Testis (tissue), 2 donors: ENCODE measurements at regions not wholly inside any gene's neighbourhood (a gene's known extent, or its start where the extent isn't known, plus 50 kb on each side); places are given as distances from the start of the nearest gene placed in this dataset.

Source experiments
- DNase-seq: peaks from one replicate; pipeline ENCODE4 v3.0.0-alpha.2; 2019
- H3K27ac ChIP-seq, 2 donors: fragments of 200-600 bp; sonication (generic); one replicate each; pipeline ENCODE4 v1.5.1; 2019
- H3K27me3 ChIP-seq: fragments of 200-600 bp; sonication (generic); one replicate; pipeline ENCODE4 v1.5.1; 2019
- H3K36me3 ChIP-seq: fragments of 200-600 bp; sonication (generic); one replicate; pipeline ENCODE4 v1.5.1; 2017; ENCODE audit warnings: low read depth; ENCODE audit errors: missing control alignments
- H3K4me1 ChIP-seq: fragments of 200-600 bp; sonication (generic); one replicate; pipeline ENCODE4 v1.5.1; 2019
- H3K4me3 ChIP-seq, 2 donors: fragments of 200-600 bp; sonication (generic); one replicate each; pipeline ENCODE4 v1.5.1; 2017 to 2019
- H3K9me3 ChIP-seq: fragments of 200-600 bp; sonication (generic); one replicate; pipeline ENCODE4 v1.5.1; 2017
- POLR2A ChIP-seq: fragments of 450-650 bp; IDR thresholded peaks from one replicate; pipeline ENCODE4 v1.6.1; 2017; ENCODE audit warnings: antibody characterized with exemption, mild to moderate bottlenecking, moderate library complexity
- WGBS, 2 donors: methylation state at CpG; one replicate each; pipeline ENCODE4 v1.1.5; 2018; 5-methylcytosine and 5-hydroxymethylcytosine counted together
- intact Hi-C: fragments of 100-400 bp; cut with DNase I; formaldehyde crosslinking; loops from one replicate; pipeline ENCODE4 v1.15.1; 2023; ENCODE audit warnings: low total_unique reads
- TF ChIP-seq, protein P1 (sequence below), 3 experiments: fragments of 450-650 bp in 2 of 3; fragments of 200-600 bp in 1 of 3; sonication (generic) in 1 of 3; IDR thresholded peaks; one replicate each; pipeline ENCODE4 v1.5.1; 2016 to 2019; ENCODE audit warnings: antibody characterized with exemption in 3 of 3, mild to moderate bottlenecking in 2 of 3, moderate library complexity in 1 of 3

DNA sequence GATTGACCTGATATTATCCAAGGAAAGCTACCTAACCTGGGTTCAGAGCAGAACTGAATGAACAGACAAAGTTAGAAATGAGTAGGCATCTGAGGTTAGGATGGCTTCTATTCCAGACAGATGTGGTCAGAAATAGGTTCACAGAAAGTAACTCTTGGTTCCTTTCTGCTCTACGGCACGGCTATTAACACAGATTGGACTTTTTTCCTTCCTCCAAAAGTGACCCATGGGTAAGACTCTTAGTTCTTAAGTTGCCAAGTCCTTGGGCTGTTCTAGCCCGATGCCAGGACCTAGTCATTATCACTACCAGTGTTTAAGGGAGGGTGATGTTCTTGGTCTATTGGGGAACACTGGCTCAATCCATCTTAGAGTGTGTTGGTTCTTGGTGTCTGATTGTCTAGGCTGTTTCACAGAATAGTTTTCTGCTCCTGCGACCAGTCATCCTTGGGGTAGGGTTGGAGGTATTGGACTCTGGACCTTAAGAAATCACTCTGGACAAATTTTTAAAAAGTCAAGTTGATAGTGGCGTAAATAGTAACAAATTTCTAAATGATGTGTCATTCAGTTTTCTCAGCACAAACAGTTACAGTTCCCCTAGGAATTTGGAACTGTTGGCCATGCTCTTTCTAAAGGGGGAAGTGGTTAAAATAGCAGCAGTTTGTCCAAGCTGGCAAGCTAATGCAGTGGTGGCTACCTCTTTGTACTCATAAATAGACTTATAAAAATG, 60.1 kb upstream of the MYCBP2 start:
- TF ChIP-seq POLR2A: no peak
- TF ChIP-seq, protein P1, sequence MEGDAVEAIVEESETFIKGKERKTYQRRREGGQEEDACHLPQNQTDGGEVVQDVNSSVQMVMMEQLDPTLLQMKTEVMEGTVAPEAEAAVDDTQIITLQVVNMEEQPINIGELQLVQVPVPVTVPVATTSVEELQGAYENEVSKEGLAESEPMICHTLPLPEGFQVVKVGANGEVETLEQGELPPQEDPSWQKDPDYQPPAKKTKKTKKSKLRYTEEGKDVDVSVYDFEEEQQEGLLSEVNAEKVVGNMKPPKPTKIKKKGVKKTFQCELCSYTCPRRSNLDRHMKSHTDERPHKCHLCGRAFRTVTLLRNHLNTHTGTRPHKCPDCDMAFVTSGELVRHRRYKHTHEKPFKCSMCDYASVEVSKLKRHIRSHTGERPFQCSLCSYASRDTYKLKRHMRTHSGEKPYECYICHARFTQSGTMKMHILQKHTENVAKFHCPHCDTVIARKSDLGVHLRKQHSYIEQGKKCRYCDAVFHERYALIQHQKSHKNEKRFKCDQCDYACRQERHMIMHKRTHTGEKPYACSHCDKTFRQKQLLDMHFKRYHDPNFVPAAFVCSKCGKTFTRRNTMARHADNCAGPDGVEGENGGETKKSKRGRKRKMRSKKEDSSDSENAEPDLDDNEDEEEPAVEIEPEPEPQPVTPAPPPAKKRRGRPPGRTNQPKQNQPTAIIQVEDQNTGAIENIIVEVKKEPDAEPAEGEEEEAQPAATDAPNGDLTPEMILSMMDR (IDR thresholded peaks at IDR 0.05): no peak
- Histone ChIP-seq H3K27me3 (no peaks in the 10 kb centered on the region), H3K36me3 (no peaks in the 10 kb centered on the region), H3K27ac (peak overlapping the region in 1 of 2 donors; percentile 52), H3K4me3 (no peak overlapping the region), H3K9me3 (no peaks in the 10 kb centered on the region), H3K4me1 (no peaks in the 10 kb centered on the region)
- intact Hi-C loops: no loop called here
- no peak for DNase-seq
- 45 to 52% methylated on average over 5 of the region's 5 CpGs for WGBS, 2 donors

DNA sequence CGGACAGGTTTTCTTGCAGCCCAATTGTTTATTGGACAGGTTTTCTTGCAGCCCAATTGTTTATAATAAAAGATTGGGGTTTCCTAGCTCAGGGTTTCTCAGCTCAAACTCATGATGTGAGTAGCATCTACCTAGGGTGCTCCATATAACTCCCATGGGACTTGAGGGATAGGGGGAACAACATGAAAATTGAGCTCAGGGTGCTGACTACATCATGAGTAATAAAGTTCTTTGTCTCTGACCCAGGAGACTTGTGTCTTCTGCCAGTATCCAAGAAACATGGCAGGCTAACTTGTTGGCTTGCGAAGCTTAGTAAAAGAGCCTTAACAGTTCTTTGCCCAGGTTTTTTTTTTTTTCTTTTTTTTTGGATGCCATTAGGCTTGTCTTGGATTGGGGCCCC, 59.2 kb upstream of the MYCBP2 start:
- Histone ChIP-seq H3K4me1 (no peaks in the 10 kb centered on the region), H3K27me3 (no peaks in the 10 kb centered on the region), H3K4me3 (no peak overlapping the region), H3K36me3 (no peaks in the 10 kb centered on the region), H3K9me3 (no peaks in the 10 kb centered on the region), H3K27ac (no peak overlapping the region)
- intact Hi-C loops: no loop called here
- WGBS, 2 donors: 34 to 60% methylated on average over 2 of the region's 2 CpGs
- no peak for DNase-seq
- no peak for TF ChIP-seq POLR2A
- TF ChIP-seq, protein P1 (IDR thresholded peaks at IDR 0.05): no peak

DNA sequence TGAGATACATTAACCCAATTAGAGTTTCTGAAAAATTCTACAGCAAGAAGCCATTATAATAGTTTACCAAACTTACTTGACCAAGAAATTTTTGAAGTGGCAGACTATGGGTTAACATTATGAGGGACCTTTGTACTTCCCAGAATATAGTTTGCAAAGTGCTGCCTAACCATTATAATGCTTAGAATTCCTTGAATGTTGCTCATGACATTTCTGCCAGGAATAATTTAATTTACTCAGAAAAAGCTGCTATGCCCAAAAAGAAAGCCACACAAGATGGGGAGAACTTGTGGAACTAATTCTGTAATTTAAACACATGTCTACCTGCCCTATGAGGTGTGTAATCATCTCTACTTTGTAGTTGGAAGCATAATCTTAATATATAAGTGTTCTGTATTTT, 58.1 kb upstream of the MYCBP2 start:
- Histone ChIP-seq H3K9me3 (no peaks in the 10 kb centered on the region), H3K27ac (no peak overlapping the region), H3K36me3 (no peaks in the 10 kb centered on the region), H3K4me1 (no peaks in the 10 kb centered on the region), H3K4me3 (no peak overlapping the region), H3K27me3 (no peaks in the 10 kb centered on the region)
- intact Hi-C loops: no loop called here
- no peak for DNase-seq
- no peak for TF ChIP-seq POLR2A
- TF ChIP-seq, protein P1 (IDR thresholded peaks at IDR 0.05): no peak

DNA sequence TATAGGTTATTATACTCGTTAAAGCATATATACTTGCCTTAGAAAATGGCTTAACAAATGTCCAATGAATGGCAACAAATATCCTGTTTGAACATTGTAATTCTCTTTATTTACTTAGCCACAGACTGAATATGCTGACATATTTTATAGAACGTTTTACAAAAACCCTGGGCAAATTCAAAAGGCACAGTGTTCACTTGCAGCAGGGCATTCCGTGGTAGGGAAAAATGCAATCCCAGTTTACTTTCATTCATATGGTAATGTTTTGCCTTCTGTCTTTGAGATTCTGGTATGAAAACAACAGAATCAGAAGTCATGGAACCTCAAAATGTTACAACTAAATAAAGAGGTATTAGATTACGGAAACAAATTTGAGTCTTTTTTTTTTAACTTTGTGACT, 56.2 kb upstream of the MYCBP2 start:
- H3K4me3 ChIP-seq: no peak overlapping the region
- H3K36me3 ChIP-seq: no peaks in the 10 kb centered on the region
- H3K27ac ChIP-seq: no peak overlapping the region
- TF ChIP-seq, protein P1 (IDR thresholded peaks at IDR 0.05): no peak
- TF ChIP-seq POLR2A: no peak
- DNase-seq: no peak
- H3K27me3 ChIP-seq: no peaks in the 10 kb centered on the region
- no peaks in the 10 kb centered on the region for H3K4me1 ChIP-seq
- WGBS, 2 donors: 79% methylated on average over 4 of the region's 4 CpGs
- intact Hi-C loops: no loop called here
- no peaks in the 10 kb centered on the region for H3K9me3 ChIP-seq

DNA sequence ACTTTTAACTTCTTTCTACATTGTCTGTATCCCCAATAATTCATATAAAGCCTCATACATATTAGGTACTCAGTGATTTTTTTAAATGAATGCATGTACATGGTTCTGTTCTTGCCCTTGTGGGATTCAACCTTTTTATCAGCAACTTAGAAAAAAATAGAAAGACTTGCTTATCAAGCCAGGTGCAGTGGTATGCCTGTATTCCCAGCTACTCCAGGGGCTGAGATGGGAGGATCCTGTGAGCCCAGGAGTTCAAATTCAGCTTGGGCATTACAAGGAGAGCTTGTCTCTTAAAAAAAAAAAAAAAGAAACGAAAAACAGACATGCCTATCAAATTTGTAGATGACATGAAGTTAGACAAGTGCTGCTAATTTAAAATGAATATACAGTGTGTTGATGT, 54.2 kb upstream of the MYCBP2 start:
- no peaks in the 10 kb centered on the region for H3K9me3 ChIP-seq
- H3K27ac ChIP-seq: no peak overlapping the region
- WGBS, 2 donors: 64 to 77% methylated on average over 1 of the region's 1 CpG
- intact Hi-C loops: no loop called here
- TF ChIP-seq, protein P1 (IDR thresholded peaks at IDR 0.05): no peak
- TF ChIP-seq POLR2A: no peak
- no peaks in the 10 kb centered on the region for H3K36me3 ChIP-seq
- DNase-seq: no peak
- no peaks in the 10 kb centered on the region for H3K27me3 ChIP-seq
- H3K4me3 ChIP-seq: no peak overlapping the region
- H3K4me1 ChIP-seq: no peaks in the 10 kb centered on the region
